ENCODE measurements at regions not wholly inside any gene's neighbourhood (a gene's known extent, or its start where the extent isn't known, plus 50 kb on each side); places are given as distances from the start of the nearest gene placed in this dataset.

- TF ChIP-seq CTCF (conservative IDR thresholded peaks at IDR 0.05 in 1 of 2, IDR thresholded peaks at IDR 0.05 in 1 of 2; ENCODE audit: low read depth in 1 of 2, low read length in 2 of 2) (no peak), EZH2 (IDR thresholded peaks at IDR 0.05; ENCODE audit: low read length, missing control alignments) (no peak)
Observed at GRCh38 chr14:104403421-104404220, 175.9 kb upstream of the C14orf180 start.
